22Rv1 (cell line): ENCODE measurements at regions not wholly inside any gene's neighbourhood (a gene's known extent, or its start where the extent isn't known, plus 50 kb on each side); places are given as distances from the start of the nearest gene placed in this dataset.

Experiments used
- CTCF ChIP-seq: fragments of 450-650 bp; IDR thresholded peaks from 2 replicates; pipeline ENCODE4 v1.5.1; 2017; ENCODE audit warnings: mild to moderate bottlenecking
- ZFX ChIP-seq: fragments of 450-650 bp; IDR thresholded peaks from 2 replicates; pipeline ENCODE4 v1.6.1; 2017; ENCODE audit warnings: antibody characterized with exemption, borderline replicate concordance

GRCh38 chr6:146866731-146867414, 268.1 kb downstream of the ADGB start:
- TF ChIP-seq CTCF (no peak), ZFX (no peak)
